ENCODE measurements at regions not wholly inside any gene's neighbourhood (a gene's known extent, or its start where the extent isn't known, plus 50 kb on each side); places are given as distances from the start of the nearest gene placed in this dataset.

- intact Hi-C loops (cut with DNase I) = no loop called here
- no peak for DNase-seq
- no peak overlapping the region for H3K27ac ChIP-seq
- TF ChIP-seq, protein P1, sequence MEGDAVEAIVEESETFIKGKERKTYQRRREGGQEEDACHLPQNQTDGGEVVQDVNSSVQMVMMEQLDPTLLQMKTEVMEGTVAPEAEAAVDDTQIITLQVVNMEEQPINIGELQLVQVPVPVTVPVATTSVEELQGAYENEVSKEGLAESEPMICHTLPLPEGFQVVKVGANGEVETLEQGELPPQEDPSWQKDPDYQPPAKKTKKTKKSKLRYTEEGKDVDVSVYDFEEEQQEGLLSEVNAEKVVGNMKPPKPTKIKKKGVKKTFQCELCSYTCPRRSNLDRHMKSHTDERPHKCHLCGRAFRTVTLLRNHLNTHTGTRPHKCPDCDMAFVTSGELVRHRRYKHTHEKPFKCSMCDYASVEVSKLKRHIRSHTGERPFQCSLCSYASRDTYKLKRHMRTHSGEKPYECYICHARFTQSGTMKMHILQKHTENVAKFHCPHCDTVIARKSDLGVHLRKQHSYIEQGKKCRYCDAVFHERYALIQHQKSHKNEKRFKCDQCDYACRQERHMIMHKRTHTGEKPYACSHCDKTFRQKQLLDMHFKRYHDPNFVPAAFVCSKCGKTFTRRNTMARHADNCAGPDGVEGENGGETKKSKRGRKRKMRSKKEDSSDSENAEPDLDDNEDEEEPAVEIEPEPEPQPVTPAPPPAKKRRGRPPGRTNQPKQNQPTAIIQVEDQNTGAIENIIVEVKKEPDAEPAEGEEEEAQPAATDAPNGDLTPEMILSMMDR (IDR thresholded peaks at IDR 0.05) = no peak
- no peak for TF ChIP-seq POLR2A (IDR thresholded peaks at IDR 0.05)
- 62 to 70% (median 65%) methylated on average over 1 of the region's 1 CpG for WGBS, 4 donors
- peaks cover 0 to 18% (median 0%) of the 10 kb centered on the region in 12 donors for H3K9me3 ChIP-seq
- ATAC-seq = no peak
- H3K4me1 ChIP-seq = no peaks in the 10 kb centered on the region
- H3K36me3 ChIP-seq = no peaks in the 10 kb centered on the region
- no peak overlapping the region for H3K4me3 ChIP-seq
- peaks cover 0 to 25% (median 3%) of the 10 kb centered on the region in 9 donors for H3K27me3 ChIP-seq
These were observed 55.2 kb downstream of the GCC1 start for GRCh38 chr7:127530148-127530547.

DNA sequence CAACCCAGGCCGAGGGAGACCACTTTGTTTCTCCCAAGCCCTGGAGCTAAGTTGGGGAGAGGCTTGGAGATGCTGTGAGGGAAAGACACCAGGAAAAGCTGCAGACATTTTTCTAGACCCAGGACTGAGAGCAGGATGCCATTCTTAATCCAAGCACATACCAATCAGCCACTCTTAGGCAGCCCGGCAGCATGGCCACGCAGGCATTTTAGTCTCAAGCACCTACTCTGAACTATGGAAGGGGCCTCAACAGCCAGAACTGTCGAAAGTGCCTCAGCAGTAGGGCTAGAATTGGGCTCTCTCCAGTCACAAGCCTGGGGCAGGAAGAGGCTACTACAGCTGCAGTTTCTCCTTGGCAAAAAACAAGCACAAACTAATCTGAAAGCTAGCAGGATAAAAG lies 57.8 kb downstream of the GCC1 start:
- Histone ChIP-seq H3K4me1 (no peaks in the 10 kb centered on the region), H3K27me3 (peaks cover 0 to 6% (median 0%) of the 10 kb centered on the region in 9 donors), H3K9me3 (peaks cover 0 to 20% (median 0%) of the 10 kb centered on the region in 12 donors), H3K4me3 (no peak overlapping the region), H3K36me3 (no peaks in the 10 kb centered on the region), H3K27ac (no peak overlapping the region)
- no peak for DNase-seq
- ATAC-seq = no peak
- WGBS, 4 donors = 38 to 52% (median 46%) methylated on average over 4 of the region's 4 CpGs
- intact Hi-C loops (cut with DNase I) = no loop called here
- TF ChIP-seq, protein P1 (IDR thresholded peaks at IDR 0.05) = no peak
- no peak for TF ChIP-seq POLR2A (IDR thresholded peaks at IDR 0.05)

GRCh38 chr7:127525866-127526480 lies 59.4 kb downstream of the GCC1 start:
- DNase-seq = no peak
- no peaks in the 10 kb centered on the region for H3K36me3 ChIP-seq
- peaks cover 0 to 6% (median 0%) of the 10 kb centered on the region in 9 donors for H3K27me3 ChIP-seq
- TF ChIP-seq POLR2A (IDR thresholded peaks at IDR 0.05) = no peak
- TF ChIP-seq, protein P1 (IDR thresholded peaks at IDR 0.05) = no peak
- WGBS, 4 donors = 45 to 54% (median 50%) methylated on average over 5 of the region's 5 CpGs
- intact Hi-C loops (cut with DNase I) = no loop called here
- no peak for ATAC-seq
- H3K9me3 ChIP-seq = peaks cover 0 to 32% (median 0%) of the 10 kb centered on the region in 12 donors
- H3K27ac ChIP-seq = no peak overlapping the region
- no peak overlapping the region for H3K4me3 ChIP-seq
- no peaks in the 10 kb centered on the region for H3K4me1 ChIP-seq

DNA sequence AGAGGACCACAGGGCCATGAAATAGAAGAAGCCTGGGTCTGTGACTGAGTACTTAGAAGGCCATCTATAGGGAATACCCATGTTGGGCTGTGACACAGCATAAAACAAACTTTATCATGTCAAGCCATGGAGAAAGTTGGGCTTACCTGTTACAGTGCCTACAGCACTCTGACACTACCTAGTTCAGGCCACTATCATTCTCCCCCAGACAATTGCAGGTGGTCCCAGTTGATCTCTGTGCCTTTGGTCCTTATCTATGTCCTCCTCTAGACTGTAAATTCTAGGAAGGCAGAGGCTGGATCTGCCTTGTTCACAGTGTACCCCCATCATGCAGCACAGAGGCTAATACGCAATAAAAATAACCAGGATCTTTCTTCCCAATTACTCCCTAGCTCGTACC lies 69.1 kb downstream of the GCC1 start:
- Histone ChIP-seq H3K4me1 (no peaks in the 10 kb centered on the region), H3K4me3 (no peak overlapping the region), H3K36me3 (no peaks in the 10 kb centered on the region), H3K27me3 (peaks cover 0 to 8% (median 0%) of the 10 kb centered on the region in 9 donors), H3K27ac (no peak overlapping the region), H3K9me3 (peaks cover 0 to 4% (median 0%) of the 10 kb centered on the region in 12 donors)
- ATAC-seq (no peak), DNase-seq (no peak)
- intact Hi-C loops (cut with DNase I) = loop anchor here in 3 of 10 donors (10.0 kb wide), 2 partner anchors 172 to 712 kb away; no protein-coding TSS in a partner anchor
- TF ChIP-seq, protein P1 (IDR thresholded peaks at IDR 0.05) = no peak
- no peak for TF ChIP-seq POLR2A (IDR thresholded peaks at IDR 0.05)
- WGBS, 4 donors = 73 to 81% (median 80%) methylated on average over 2 of the region's 2 CpGs
